Heart left ventricle (tissue), 13 donors: ENCODE measurements at regions not wholly inside any gene's neighbourhood (a gene's known extent, or its start where the extent isn't known, plus 50 kb on each side); places are given as distances from the start of the nearest gene placed in this dataset.
"Not testable (repeated sequence)": the region's sequence is repeated elsewhere in the genome, so short reads cannot be mapped to it uniquely, and the experiment has no call there.

Experiments
- CTCF ChIP-seq, 12 donors: fragments of 200-600 bp; sonication (generic) in 4 of 12; IDR thresholded peaks; one replicate each; pipeline versions ENCODE4 v1.5.0 to v1.8.0; 2018 to 2022; ENCODE audit warnings: antibody characterized with exemption in 12 of 12, mild to moderate bottlenecking in 5 of 12
- POLR2A ChIP-seq, 2 donors: fragments of 450-650 bp; IDR thresholded peaks; one replicate each; pipeline ENCODE4 v1.6.1; 2017; ENCODE audit warnings: antibody characterized with exemption in 2 of 2, mild to moderate bottlenecking in 2 of 2, moderate library complexity in 2 of 2
- donor health status: ischemic (EF 13 %, LVEDD 7.1; RV severe dilation, severe dysfunction).
- donor health status: DM: no; HTN: yes; CAD: no.
- donor health status: DM: no; HTN: no; CAD: no.
- donor health status: ischemic (EF 25% LVEDD 6.9; RV normal size, moderate dysfunction).
- donor health status: ischemic (EF 25% LVEDD 5.7; RV mildly dilated, moderate dysfunction).
- donor health status: ischemic (EF 35%, LVEDD 5.7; RV mildly dilated, moderate dysfunction).
- donor health status: nonischemic (EF 11% LVEDD 7.7; RV severe dilation, severe dysfunction).
- donor health status: DM: yes; HTN: yes; CAD: no.
- donor health status: PGD.
- donor health status: ischemic (EF 29% LVEDD 5.4; RV normal size, mild dysfunction).
- donor health status: nonischemic (EF 23%, LVEDD 6.1; RV moderate dilation, normal function).

- TF ChIP-seq CTCF, POLR2A (IDR thresholded peaks at IDR 0.05): not testable (repeated sequence)
Measured at GRCh38 chr20:29073640-29074039, 2183.8 kb upstream of the DEFB115 start.
